ENCODE measurements at regions not wholly inside any gene's neighbourhood (a gene's known extent, or its start where the extent isn't known, plus 50 kb on each side); places are given as distances from the start of the nearest gene placed in this dataset.

DNA sequence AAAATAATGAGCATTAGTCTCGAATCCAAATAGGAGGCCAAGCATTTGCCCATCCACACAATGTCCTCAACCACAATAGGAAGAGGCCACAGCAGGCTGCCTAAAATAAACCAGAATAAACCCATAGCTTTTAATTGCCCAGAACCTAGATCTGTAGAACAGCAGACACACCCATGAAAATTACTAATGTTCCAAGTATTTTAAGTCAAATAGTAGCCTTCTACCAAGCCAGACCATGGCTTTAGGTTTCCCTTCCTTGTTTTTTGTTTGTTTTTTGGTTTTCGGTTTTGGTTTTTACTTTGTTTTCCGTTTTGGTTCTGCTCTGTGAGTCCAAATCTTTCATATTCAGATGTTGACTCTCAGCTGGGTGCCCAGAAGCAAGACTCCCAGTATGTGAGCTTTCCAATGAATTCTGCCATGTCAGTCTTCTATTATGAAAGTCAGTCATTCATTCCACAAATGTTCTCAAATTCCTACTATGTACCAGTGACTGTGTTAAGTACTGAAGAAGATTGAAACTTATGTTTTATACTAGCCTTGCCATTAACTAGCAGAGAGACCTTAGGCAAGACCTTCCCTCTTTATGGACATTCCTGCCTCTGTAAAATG is 57.8 kb upstream of the BOC start:
- TF ChIP-seq, protein P1, sequence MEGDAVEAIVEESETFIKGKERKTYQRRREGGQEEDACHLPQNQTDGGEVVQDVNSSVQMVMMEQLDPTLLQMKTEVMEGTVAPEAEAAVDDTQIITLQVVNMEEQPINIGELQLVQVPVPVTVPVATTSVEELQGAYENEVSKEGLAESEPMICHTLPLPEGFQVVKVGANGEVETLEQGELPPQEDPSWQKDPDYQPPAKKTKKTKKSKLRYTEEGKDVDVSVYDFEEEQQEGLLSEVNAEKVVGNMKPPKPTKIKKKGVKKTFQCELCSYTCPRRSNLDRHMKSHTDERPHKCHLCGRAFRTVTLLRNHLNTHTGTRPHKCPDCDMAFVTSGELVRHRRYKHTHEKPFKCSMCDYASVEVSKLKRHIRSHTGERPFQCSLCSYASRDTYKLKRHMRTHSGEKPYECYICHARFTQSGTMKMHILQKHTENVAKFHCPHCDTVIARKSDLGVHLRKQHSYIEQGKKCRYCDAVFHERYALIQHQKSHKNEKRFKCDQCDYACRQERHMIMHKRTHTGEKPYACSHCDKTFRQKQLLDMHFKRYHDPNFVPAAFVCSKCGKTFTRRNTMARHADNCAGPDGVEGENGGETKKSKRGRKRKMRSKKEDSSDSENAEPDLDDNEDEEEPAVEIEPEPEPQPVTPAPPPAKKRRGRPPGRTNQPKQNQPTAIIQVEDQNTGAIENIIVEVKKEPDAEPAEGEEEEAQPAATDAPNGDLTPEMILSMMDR (IDR thresholded peaks at IDR 0.05): no peak

DNA sequence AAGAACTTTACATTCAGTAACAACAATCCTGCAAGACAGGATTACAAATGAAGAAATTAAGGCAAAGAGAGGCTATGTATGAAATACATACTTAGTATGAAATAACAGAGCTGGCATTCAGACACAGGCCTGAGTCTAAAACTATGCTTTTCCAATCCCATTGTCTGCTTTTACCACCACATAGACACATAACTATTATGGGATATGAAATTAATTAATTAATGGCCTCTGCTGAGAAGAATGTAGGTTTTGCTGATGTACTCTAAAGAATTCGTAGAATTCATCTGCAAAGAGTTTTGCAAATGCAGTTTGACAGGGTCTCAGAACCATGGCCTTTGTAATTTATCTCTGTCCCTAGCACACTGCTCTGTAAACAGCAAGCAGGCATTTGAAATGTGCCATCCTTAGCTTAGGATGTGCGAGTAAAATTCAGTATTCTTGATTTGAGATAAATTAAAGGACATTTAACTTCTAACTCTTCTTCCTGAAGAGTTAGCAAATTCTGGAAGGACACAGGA is 54.5 kb upstream of the BOC start:
- TF ChIP-seq, protein P1 (IDR thresholded peaks at IDR 0.05): no peak

- TF ChIP-seq, protein P1 (IDR thresholded peaks at IDR 0.05): no peak
Observed at GRCh38 chr3:113157408-113158030, 53.8 kb upstream of the BOC start.

- TF ChIP-seq, protein P1 (IDR thresholded peaks at IDR 0.05): no peak
Observed at GRCh38 chr3:113158171-113158570, 53.2 kb upstream of the BOC start.

All from LNCAP (cell line).